Body of pancreas (tissue), 4 donors: ENCODE measurements at regions not wholly inside any gene's neighbourhood (a gene's known extent, or its start where the extent isn't known, plus 50 kb on each side); places are given as distances from the start of the nearest gene placed in this dataset.

ENCODE experiments used
- POLR2A ChIP-seq, 3 donors: fragments of 450-650 bp; IDR thresholded peaks; one replicate each; pipeline ENCODE4 v1.6.1; 2016; ENCODE audit warnings: antibody characterized with exemption in 3 of 3, mild to moderate bottlenecking in 2 of 3
- TF ChIP-seq, protein P1 (sequence below), 7 experiments: fragments of 450-650 bp in 4 of 7; fragments of 200-600 bp in 3 of 7; sonication (generic) in 3 of 7; IDR thresholded peaks; one replicate each; pipeline ENCODE4 v1.5.1; 2016 to 2019; ENCODE audit warnings: antibody characterized with exemption in 7 of 7

DNA sequence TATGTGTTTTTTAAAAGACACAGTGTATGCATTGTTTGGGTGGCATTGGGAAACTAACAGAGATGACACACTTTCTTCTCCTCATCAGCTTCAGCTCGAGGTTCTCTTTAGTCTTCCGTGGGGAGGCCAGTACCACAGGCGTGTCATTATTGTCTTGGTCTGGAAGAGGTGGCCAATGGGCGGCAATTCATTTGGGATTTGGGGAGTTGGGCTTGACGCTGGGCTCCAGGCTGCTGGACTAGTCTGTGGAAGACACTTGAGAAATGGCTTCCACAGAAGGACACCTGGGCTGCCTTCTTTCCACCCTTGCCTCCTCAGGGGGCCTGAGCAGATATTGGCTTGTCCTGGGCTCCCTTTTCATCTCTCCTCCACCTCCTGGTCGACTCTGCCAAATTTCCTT is 192.2 kb downstream of the SH2D4B start:
- TF ChIP-seq POLR2A (IDR thresholded peaks at IDR 0.05): no peak
- TF ChIP-seq, protein P1, sequence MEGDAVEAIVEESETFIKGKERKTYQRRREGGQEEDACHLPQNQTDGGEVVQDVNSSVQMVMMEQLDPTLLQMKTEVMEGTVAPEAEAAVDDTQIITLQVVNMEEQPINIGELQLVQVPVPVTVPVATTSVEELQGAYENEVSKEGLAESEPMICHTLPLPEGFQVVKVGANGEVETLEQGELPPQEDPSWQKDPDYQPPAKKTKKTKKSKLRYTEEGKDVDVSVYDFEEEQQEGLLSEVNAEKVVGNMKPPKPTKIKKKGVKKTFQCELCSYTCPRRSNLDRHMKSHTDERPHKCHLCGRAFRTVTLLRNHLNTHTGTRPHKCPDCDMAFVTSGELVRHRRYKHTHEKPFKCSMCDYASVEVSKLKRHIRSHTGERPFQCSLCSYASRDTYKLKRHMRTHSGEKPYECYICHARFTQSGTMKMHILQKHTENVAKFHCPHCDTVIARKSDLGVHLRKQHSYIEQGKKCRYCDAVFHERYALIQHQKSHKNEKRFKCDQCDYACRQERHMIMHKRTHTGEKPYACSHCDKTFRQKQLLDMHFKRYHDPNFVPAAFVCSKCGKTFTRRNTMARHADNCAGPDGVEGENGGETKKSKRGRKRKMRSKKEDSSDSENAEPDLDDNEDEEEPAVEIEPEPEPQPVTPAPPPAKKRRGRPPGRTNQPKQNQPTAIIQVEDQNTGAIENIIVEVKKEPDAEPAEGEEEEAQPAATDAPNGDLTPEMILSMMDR (IDR thresholded peaks at IDR 0.05): no peak
